ENCODE measurements at regions not wholly inside any gene's neighbourhood (a gene's known extent, or its start where the extent isn't known, plus 50 kb on each side); places are given as distances from the start of the nearest gene placed in this dataset.

DNA sequence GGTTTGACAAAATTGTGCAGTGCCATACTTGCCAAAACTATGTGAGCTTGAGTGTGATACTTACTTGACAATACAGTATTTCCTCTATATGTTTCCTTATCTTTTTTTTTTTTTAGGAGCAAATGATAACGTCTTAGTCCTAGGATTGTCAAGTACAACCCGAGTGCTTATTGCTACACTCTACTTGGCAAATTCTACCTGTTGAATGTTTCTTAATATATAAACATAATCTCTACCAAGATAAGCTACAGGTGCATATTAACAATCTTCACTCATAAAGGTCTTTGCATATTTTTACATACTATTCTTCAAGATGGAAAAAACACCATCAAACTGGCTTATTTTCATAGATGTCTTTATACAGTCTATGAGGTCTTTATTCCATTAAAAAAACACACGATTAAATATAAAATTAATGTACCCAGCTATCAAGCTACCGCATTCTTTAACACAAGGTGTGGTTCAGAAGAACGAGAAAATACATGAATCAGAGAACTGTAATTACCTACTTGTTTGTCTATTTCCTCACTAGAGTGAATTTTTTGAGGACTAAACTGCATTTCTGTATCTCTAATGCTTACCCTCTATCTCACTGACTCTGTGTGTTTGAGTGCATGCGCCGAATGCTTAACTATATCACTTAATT, 76.1 kb upstream of the PDSS1 start:
- no peak overlapping the region for H3K4me3 ChIP-seq
- no peaks in the 10 kb centered on the region for H3K4me1 ChIP-seq
- H3K9ac ChIP-seq (ENCODE audit: low read depth in 2 of 2, low read length in 2 of 2) = no peak overlapping the region
- H3K36me3 ChIP-seq = no peaks in the 10 kb centered on the region
- no peaks in the 10 kb centered on the region for H3K27me3 ChIP-seq
- DNase-seq = no peak
- no peaks in the 10 kb centered on the region for H3K9me3 ChIP-seq
- peak overlapping the region; percentile 83 for H3K27ac ChIP-seq
- intact Hi-C loops (cut with DNase I) = no loop called here
- TF ChIP-seq, protein P1, sequence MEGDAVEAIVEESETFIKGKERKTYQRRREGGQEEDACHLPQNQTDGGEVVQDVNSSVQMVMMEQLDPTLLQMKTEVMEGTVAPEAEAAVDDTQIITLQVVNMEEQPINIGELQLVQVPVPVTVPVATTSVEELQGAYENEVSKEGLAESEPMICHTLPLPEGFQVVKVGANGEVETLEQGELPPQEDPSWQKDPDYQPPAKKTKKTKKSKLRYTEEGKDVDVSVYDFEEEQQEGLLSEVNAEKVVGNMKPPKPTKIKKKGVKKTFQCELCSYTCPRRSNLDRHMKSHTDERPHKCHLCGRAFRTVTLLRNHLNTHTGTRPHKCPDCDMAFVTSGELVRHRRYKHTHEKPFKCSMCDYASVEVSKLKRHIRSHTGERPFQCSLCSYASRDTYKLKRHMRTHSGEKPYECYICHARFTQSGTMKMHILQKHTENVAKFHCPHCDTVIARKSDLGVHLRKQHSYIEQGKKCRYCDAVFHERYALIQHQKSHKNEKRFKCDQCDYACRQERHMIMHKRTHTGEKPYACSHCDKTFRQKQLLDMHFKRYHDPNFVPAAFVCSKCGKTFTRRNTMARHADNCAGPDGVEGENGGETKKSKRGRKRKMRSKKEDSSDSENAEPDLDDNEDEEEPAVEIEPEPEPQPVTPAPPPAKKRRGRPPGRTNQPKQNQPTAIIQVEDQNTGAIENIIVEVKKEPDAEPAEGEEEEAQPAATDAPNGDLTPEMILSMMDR (IDR thresholded peaks at IDR 0.05) = no peak

DNA sequence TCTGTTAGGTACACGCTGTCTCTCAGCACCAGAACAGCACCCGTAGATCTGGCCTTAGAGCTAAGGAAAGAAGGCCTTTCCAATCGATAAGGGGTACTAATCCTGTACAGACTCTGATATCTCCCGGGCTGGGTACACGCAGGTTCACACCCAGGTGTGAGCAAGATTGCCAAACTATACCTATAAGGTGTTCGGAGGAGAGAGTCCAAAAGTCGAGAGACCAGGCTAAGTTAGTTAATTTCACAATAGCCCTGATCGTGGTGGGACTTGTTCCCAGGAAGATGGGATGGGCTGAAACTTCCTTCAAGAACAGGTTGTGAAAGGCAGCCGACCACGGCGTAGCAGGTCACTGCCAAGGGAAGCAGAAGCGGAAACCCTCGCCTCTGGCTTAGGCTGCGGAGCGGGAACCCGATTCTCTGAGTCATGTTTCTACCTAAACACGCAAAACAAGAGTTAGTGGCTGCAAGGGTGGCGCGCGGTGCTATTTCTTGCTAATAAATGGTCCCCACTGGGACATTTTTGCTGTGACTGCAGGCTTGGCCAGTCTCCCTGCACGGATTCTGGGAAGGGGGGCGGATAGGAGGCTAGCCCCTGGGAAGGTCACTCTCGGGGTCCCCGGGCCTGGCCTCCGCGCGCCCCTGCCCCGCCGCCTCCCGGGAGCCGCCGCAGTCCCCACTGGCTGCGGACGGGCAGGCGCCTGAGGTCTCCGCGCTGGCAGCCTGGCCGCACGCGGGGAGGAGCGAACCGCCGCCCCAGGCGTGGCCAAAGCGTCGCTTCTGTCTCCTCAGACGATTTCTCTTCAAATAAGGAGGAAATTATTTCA, 75.4 kb upstream of the PDSS1 start:
- Histone ChIP-seq H3K4me3 (peak overlapping the region; percentile 49), H3K36me3 (no peaks in the 10 kb centered on the region), H3K27ac (peak overlapping the region; percentile 83), H3K4me1 (no peaks in the 10 kb centered on the region), H3K9ac (ENCODE audit: low read depth in 2 of 2, low read length in 2 of 2) (peak overlapping the region; percentile 38 to 69), H3K9me3 (no peaks in the 10 kb centered on the region), H3K27me3 (no peaks in the 10 kb centered on the region)
- DNase-seq = peak; percentile 47
- TF ChIP-seq, protein P1 (IDR thresholded peaks at IDR 0.05) = no peak
- intact Hi-C loops (cut with DNase I) = no loop called here

DNA sequence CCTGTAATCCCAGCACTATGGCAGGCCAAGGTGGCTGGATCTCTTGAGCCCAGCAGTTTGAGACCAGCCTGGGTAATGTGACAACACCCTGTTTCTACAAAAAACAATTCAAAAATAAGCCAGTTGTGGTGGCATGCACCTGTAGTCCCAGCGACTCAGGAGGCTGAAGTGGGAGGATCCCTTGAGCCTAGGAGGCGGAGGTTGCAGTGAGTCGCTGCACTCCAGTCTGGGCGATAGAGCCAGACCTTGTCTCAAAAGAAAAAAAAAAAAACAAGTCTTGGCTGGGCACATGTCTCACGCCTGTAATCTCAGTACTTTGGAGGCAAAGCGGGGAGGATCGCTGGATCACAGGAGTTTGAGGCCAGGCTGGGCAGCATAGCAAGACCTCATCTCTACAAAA, 74.6 kb upstream of the PDSS1 start:
- H3K36me3 ChIP-seq = no peaks in the 10 kb centered on the region
- intact Hi-C loops (cut with DNase I) = no loop called here
- no peak overlapping the region for H3K9ac ChIP-seq (ENCODE audit: low read depth in 2 of 2, low read length in 2 of 2)
- peak overlapping the region; percentile 49 for H3K4me3 ChIP-seq
- TF ChIP-seq, protein P1 (IDR thresholded peaks at IDR 0.05) = no peak
- H3K4me1 ChIP-seq = no peaks in the 10 kb centered on the region
- DNase-seq = no peak
- H3K27ac ChIP-seq = peak overlapping the region; percentile 83
- no peaks in the 10 kb centered on the region for H3K9me3 ChIP-seq
- H3K27me3 ChIP-seq = no peaks in the 10 kb centered on the region

DNA sequence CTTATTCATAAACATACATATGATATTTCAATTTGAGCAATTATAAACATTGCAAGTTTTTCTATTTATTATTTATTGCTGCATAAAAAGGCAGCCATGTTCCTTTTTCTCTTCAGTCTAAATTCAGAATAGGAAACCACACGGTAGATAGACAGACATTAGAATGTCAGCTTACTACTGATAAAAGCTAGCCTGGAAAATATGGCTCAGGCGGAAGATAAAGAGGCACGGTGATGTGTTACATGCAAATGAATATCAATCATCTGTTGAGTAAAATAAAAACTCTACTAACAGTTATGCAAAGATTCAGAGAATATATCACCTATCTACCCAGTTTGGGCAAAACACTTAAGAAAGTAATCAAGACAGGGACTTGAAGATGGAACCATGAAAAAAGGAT, 73.5 kb upstream of the PDSS1 start:
- TF ChIP-seq, protein P1 (IDR thresholded peaks at IDR 0.05) = no peak
- intact Hi-C loops (cut with DNase I) = no loop called here
- H3K9me3 ChIP-seq = no peaks in the 10 kb centered on the region
- no peaks in the 10 kb centered on the region for H3K36me3 ChIP-seq
- no peak for DNase-seq
- no peak overlapping the region for H3K4me3 ChIP-seq
- H3K9ac ChIP-seq (ENCODE audit: low read depth in 2 of 2, low read length in 2 of 2) = no peak overlapping the region
- no peaks in the 10 kb centered on the region for H3K4me1 ChIP-seq
- no peak overlapping the region for H3K27ac ChIP-seq
- H3K27me3 ChIP-seq = no peaks in the 10 kb centered on the region

DNA sequence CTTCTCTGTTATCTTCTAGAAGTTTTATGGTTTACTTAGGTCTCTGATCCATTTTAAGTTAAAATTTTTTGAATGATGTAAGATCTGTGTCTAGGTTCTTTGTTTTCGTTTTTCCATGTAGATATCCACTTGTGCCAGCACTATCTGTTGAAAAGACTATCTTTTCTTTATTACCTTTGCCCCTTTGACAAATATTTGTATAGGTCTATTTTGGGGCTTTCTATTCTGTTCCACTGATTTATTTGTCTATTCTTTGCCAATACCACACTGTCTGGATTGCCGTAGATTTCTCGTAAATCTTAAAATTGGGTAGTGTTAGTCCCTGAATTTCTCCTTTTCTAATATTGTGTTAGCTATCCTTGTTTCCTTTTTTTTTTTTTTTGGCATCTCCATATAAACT, 71.4 kb upstream of the PDSS1 start:
- no peak for DNase-seq
- Histone ChIP-seq H3K9me3 (no peaks in the 10 kb centered on the region), H3K4me3 (no peak overlapping the region), H3K27me3 (no peaks in the 10 kb centered on the region), H3K4me1 (no peaks in the 10 kb centered on the region), H3K36me3 (no peaks in the 10 kb centered on the region), H3K27ac (no peak overlapping the region), H3K9ac (ENCODE audit: low read depth in 2 of 2, low read length in 2 of 2) (no peak overlapping the region)
- intact Hi-C loops (cut with DNase I) = loop anchor here (5.0 kb wide), 1 partner anchor 691 kb away; no protein-coding TSS in a partner anchor
- TF ChIP-seq, protein P1 (IDR thresholded peaks at IDR 0.05) = no peak

Data from colonic mucosa (tissue), 4 donors.